ENCODE measurements at regions not wholly inside any gene's neighbourhood (a gene's known extent, or its start where the extent isn't known, plus 50 kb on each side); places are given as distances from the start of the nearest gene placed in this dataset.

DNA sequence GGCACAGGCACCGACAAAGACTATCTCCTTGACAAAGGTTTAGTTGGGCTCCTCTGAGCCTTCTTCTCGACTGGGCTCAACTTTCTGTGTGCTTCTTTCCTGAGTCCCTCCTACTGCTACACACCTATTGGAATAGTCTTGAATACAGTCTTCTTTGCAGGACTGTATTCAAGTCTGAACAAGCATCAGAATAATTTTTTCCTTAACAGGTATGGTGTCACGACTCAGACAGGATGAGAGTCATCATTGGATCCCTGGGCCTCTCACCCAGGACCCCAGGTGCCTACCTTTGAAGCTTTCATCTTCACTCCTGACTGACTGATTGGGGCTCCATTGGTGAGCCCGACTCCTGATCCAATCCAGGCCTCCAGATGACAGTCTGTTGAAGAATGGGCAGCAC, 66.3 kb downstream of the CRYGS start:
- TF ChIP-seq EP300 (IDR thresholded peaks at IDR 0.05) = no peak
- no peak for TF ChIP-seq POLR2A (IDR thresholded peaks at IDR 0.05)

Measured in tibial nerve (tissue), 3 donors.